ENCODE measurements at regions not wholly inside any gene's neighbourhood (a gene's known extent, or its start where the extent isn't known, plus 50 kb on each side); places are given as distances from the start of the nearest gene placed in this dataset.

GRCh38 chr2:173669271-173669853 is 295.8 kb downstream of the SP3 start:
- Histone ChIP-seq H3K9ac (ENCODE audit: insufficient read length, low read depth) (no peak overlapping the region), H3K4me3 (ENCODE audit: insufficient read length, low read depth) (no peak overlapping the region), H3K4me1 (ENCODE audit: insufficient read depth, insufficient read length) (no peaks in the 10 kb centered on the region), H3K27me3 (ENCODE audit: insufficient read depth, insufficient read length) (no peaks in the 10 kb centered on the region), H3K36me3 (ENCODE audit: insufficient read depth, insufficient read length, low read length) (no peaks in the 10 kb centered on the region), H3K9me3 (ENCODE audit: insufficient read depth, low read length) (0 out of 2 replicates have a peak, but pooled peaks cover 4% of the 10 kb centered on the region)
- DNase-seq (ENCODE audit: low read depth, low spot score): no peak
- TF ChIP-seq SUZ12 (IDR thresholded peaks at IDR 0.05; ENCODE audit: extremely low read depth, insufficient read depth, insufficient read length) (no peak), ZNF274 (IDR thresholded peaks at IDR 0.05; ENCODE audit: low read depth, low read length) (no peak), YY1 (IDR thresholded peaks at IDR 0.05; ENCODE audit: insufficient read depth, insufficient read length) (no peak)

GRCh38 chr2:173669888-173670287 is 295.3 kb downstream of the SP3 start:
- Histone ChIP-seq H3K36me3 (ENCODE audit: insufficient read depth, insufficient read length, low read length) (no peaks in the 10 kb centered on the region), H3K9me3 (ENCODE audit: insufficient read depth, low read length) (0 out of 2 replicates have a peak, but pooled peaks cover 4% of the 10 kb centered on the region), H3K9ac (ENCODE audit: insufficient read length, low read depth) (no peak overlapping the region), H3K4me3 (ENCODE audit: insufficient read length, low read depth) (no peak overlapping the region), H3K4me1 (ENCODE audit: insufficient read depth, insufficient read length) (no peaks in the 10 kb centered on the region), H3K27me3 (ENCODE audit: insufficient read depth, insufficient read length) (no peaks in the 10 kb centered on the region)
- no peak for DNase-seq (ENCODE audit: low read depth, low spot score)
- TF ChIP-seq ZNF274 (IDR thresholded peaks at IDR 0.05; ENCODE audit: low read depth, low read length) (no peak), YY1 (IDR thresholded peaks at IDR 0.05; ENCODE audit: insufficient read depth, insufficient read length) (no peak), SUZ12 (IDR thresholded peaks at IDR 0.05; ENCODE audit: extremely low read depth, insufficient read depth, insufficient read length) (no peak)

- DNase-seq (ENCODE audit: low read depth, low spot score): no peak
- Histone ChIP-seq H3K36me3 (ENCODE audit: insufficient read depth, insufficient read length, low read length) (no peaks in the 10 kb centered on the region), H3K9me3 (ENCODE audit: insufficient read depth, low read length) (0 out of 2 replicates have a peak, but pooled peaks cover 4% of the 10 kb centered on the region), H3K27me3 (ENCODE audit: insufficient read depth, insufficient read length) (no peaks in the 10 kb centered on the region), H3K4me3 (ENCODE audit: insufficient read length, low read depth) (no peak overlapping the region), H3K9ac (ENCODE audit: insufficient read length, low read depth) (no peak overlapping the region), H3K4me1 (ENCODE audit: insufficient read depth, insufficient read length) (no peaks in the 10 kb centered on the region)
- TF ChIP-seq ZNF274 (IDR thresholded peaks at IDR 0.05; ENCODE audit: low read depth, low read length): no peak
- TF ChIP-seq SUZ12 (IDR thresholded peaks at IDR 0.05; ENCODE audit: extremely low read depth, insufficient read depth, insufficient read length): no peak
- no peak for TF ChIP-seq YY1 (IDR thresholded peaks at IDR 0.05; ENCODE audit: insufficient read depth, insufficient read length)
Observed at GRCh38 chr2:173672573-173673340, 292.4 kb downstream of the SP3 start.

GRCh38 chr2:173673640-173674039 is 291.5 kb downstream of the SP3 start:
- no peak for DNase-seq (ENCODE audit: low read depth, low spot score)
- no peak overlapping the region for H3K4me3 ChIP-seq (ENCODE audit: insufficient read length, low read depth)
- no peaks in the 10 kb centered on the region for H3K27me3 ChIP-seq (ENCODE audit: insufficient read depth, insufficient read length)
- H3K36me3 ChIP-seq (ENCODE audit: insufficient read depth, insufficient read length, low read length): no peaks in the 10 kb centered on the region
- TF ChIP-seq SUZ12 (IDR thresholded peaks at IDR 0.05; ENCODE audit: extremely low read depth, insufficient read depth, insufficient read length) (no peak), ZNF274 (IDR thresholded peaks at IDR 0.05; ENCODE audit: low read depth, low read length) (no peak), YY1 (IDR thresholded peaks at IDR 0.05; ENCODE audit: insufficient read depth, insufficient read length) (no peak)
- no peak overlapping the region for H3K9ac ChIP-seq (ENCODE audit: insufficient read length, low read depth)
- H3K9me3 ChIP-seq (ENCODE audit: insufficient read depth, low read length): 0 out of 2 replicates have a peak, but pooled peaks cover 4% of the 10 kb centered on the region
- H3K4me1 ChIP-seq (ENCODE audit: insufficient read depth, insufficient read length): no peaks in the 10 kb centered on the region

- no peaks in the 10 kb centered on the region for H3K4me1 ChIP-seq (ENCODE audit: insufficient read depth, insufficient read length)
- no peak for DNase-seq (ENCODE audit: low read depth, low spot score)
- TF ChIP-seq SUZ12 (IDR thresholded peaks at IDR 0.05; ENCODE audit: extremely low read depth, insufficient read depth, insufficient read length): no peak
- TF ChIP-seq YY1 (IDR thresholded peaks at IDR 0.05; ENCODE audit: insufficient read depth, insufficient read length): no peak
- TF ChIP-seq ZNF274 (IDR thresholded peaks at IDR 0.05; ENCODE audit: low read depth, low read length): no peak
- H3K36me3 ChIP-seq (ENCODE audit: insufficient read depth, insufficient read length, low read length): peaks cover 4% of the 10 kb centered on the region
- H3K9ac ChIP-seq (ENCODE audit: insufficient read length, low read depth): no peak overlapping the region
- no peak overlapping the region for H3K4me3 ChIP-seq (ENCODE audit: insufficient read length, low read depth)
- H3K27me3 ChIP-seq (ENCODE audit: insufficient read depth, insufficient read length): no peaks in the 10 kb centered on the region
- 0 out of 2 replicates have a peak, but pooled peaks cover 4% of the 10 kb centered on the region for H3K9me3 ChIP-seq (ENCODE audit: insufficient read depth, low read length)
Observed at GRCh38 chr2:173676647-173677046, 288.5 kb downstream of the SP3 start.

- no peak for TF ChIP-seq YY1 (IDR thresholded peaks at IDR 0.05; ENCODE audit: insufficient read depth, insufficient read length)
- TF ChIP-seq SUZ12 (IDR thresholded peaks at IDR 0.05; ENCODE audit: extremely low read depth, insufficient read depth, insufficient read length): no peak
- no peak for TF ChIP-seq ZNF274 (IDR thresholded peaks at IDR 0.05; ENCODE audit: low read depth, low read length)
- H3K36me3 ChIP-seq (ENCODE audit: insufficient read depth, insufficient read length, low read length): peaks cover 4% of the 10 kb centered on the region
- no peak overlapping the region for H3K9ac ChIP-seq (ENCODE audit: insufficient read length, low read depth)
- DNase-seq (ENCODE audit: low read depth, low spot score): no peak
- no peaks in the 10 kb centered on the region for H3K27me3 ChIP-seq (ENCODE audit: insufficient read depth, insufficient read length)
- H3K9me3 ChIP-seq (ENCODE audit: insufficient read depth, low read length): 0 out of 2 replicates have a peak, but pooled peaks cover 2% of the 10 kb centered on the region
- H3K4me1 ChIP-seq (ENCODE audit: insufficient read depth, insufficient read length): no peaks in the 10 kb centered on the region
- H3K4me3 ChIP-seq (ENCODE audit: insufficient read length, low read depth): no peak overlapping the region
Observed at GRCh38 chr2:173678186-173678585, 287.0 kb downstream of the SP3 start.

- no peak overlapping the region for H3K9ac ChIP-seq (ENCODE audit: insufficient read length, low read depth)
- H3K9me3 ChIP-seq (ENCODE audit: insufficient read depth, low read length): no peaks in the 10 kb centered on the region
- DNase-seq (ENCODE audit: low read depth, low spot score): no peak
- no peak for TF ChIP-seq SUZ12 (IDR thresholded peaks at IDR 0.05; ENCODE audit: extremely low read depth, insufficient read depth, insufficient read length)
- no peak for TF ChIP-seq ZNF274 (IDR thresholded peaks at IDR 0.05; ENCODE audit: low read depth, low read length)
- TF ChIP-seq YY1 (IDR thresholded peaks at IDR 0.05; ENCODE audit: insufficient read depth, insufficient read length): no peak
- no peaks in the 10 kb centered on the region for H3K4me1 ChIP-seq (ENCODE audit: insufficient read depth, insufficient read length)
- peaks cover 4% of the 10 kb centered on the region for H3K36me3 ChIP-seq (ENCODE audit: insufficient read depth, insufficient read length, low read length)
- H3K4me3 ChIP-seq (ENCODE audit: insufficient read length, low read depth): no peak overlapping the region
- H3K27me3 ChIP-seq (ENCODE audit: insufficient read depth, insufficient read length): no peaks in the 10 kb centered on the region
Observed at GRCh38 chr2:173680574-173680973, 284.6 kb downstream of the SP3 start.
